Mucosa of gallbladder (tissue), 1 donor: ENCODE measurements at regions not wholly inside any gene's neighbourhood (a gene's known extent, or its start where the extent isn't known, plus 50 kb on each side); places are given as distances from the start of the nearest gene placed in this dataset.
"Not testable (repeated sequence)": the region's sequence is repeated elsewhere in the genome, so short reads cannot be mapped to it uniquely, and the experiment has no call there.

Source experiments
- DNase-seq: peaks from one replicate; pipeline ENCODE4 v3.0.0-alpha.2; 2020; ENCODE audit warnings: low spot score
- donor health status: DM: no; HTN: no; CAD: no.

- no peak for DNase-seq
These were observed 390.8 kb downstream of the ZFHX3 start for GRCh38 chr16:72657164-72657563.

- DNase-seq, result no peak
These were observed 393.4 kb downstream of the ZFHX3 start for GRCh38 chr16:72654535-72654934.

- no peak for DNase-seq
These were observed 398.5 kb downstream of the ZFHX3 start for GRCh38 chr16:72649254-72649944.

- DNase-seq, result no peak
These were observed 401.3 kb downstream of the ZFHX3 start for GRCh38 chr16:72646615-72647014.

- no peak for DNase-seq
These were observed 402.4 kb downstream of the ZFHX3 start for GRCh38 chr16:72645538-72645937.

- DNase-seq, result no peak
These were observed 403.0 kb downstream of the ZFHX3 start for GRCh38 chr16:72644911-72645310.

GRCh38 chr16:72639494-72639893 is 408.4 kb downstream of the ZFHX3 start:
- DNase-seq, result no peak

GRCh38 chr16:72637306-72637705 is 410.6 kb downstream of the ZFHX3 start:
- no peak for DNase-seq

GRCh38 chr16:72635694-72636093 is 412.2 kb downstream of the ZFHX3 start:
- no peak for DNase-seq

GRCh38 chr16:72635104-72635503 is 412.8 kb downstream of the ZFHX3 start:
- DNase-seq, result no peak

- DNase-seq, result not testable (repeated sequence)
These were observed 420.6 kb downstream of the ZFHX3 start for GRCh38 chr16:72627182-72627896.

GRCh38 chr16:72626623-72627022 is 421.3 kb downstream of the ZFHX3 start:
- no peak for DNase-seq

GRCh38 chr16:72621651-72622050 is 426.3 kb downstream of the ZFHX3 start:
- DNase-seq, result no peak

- DNase-seq, result no peak
These were observed 427.1 kb downstream of the ZFHX3 start for GRCh38 chr16:72620853-72621252.

GRCh38 chr16:72620348-72620747 is 427.6 kb downstream of the ZFHX3 start:
- DNase-seq, result no peak

- DNase-seq, result no peak
These were observed 432.1 kb downstream of the ZFHX3 start for GRCh38 chr16:72615856-72616255.

GRCh38 chr16:72612718-72613117 is 435.2 kb downstream of the ZFHX3 start:
- no peak for DNase-seq

- no peak for DNase-seq
These were observed 435.7 kb downstream of the ZFHX3 start for GRCh38 chr16:72612256-72612655.

- DNase-seq, result no peak
These were observed 438.0 kb upstream of the PMFBP1 start for GRCh38 chr16:72609933-72610332.

GRCh38 chr16:72609066-72609465 is 437.1 kb upstream of the PMFBP1 start:
- no peak for DNase-seq

GRCh38 chr16:72604375-72604774 is 432.4 kb upstream of the PMFBP1 start:
- no peak for DNase-seq

GRCh38 chr16:72602499-72602898 is 430.5 kb upstream of the PMFBP1 start:
- DNase-seq, result no peak

GRCh38 chr16:72598696-72599095 is 426.7 kb upstream of the PMFBP1 start:
- DNase-seq, result no peak

GRCh38 chr16:72597938-72598337 is 426.0 kb upstream of the PMFBP1 start:
- no peak for DNase-seq
